GM19455 (cell line): ENCODE measurements at regions not wholly inside any gene's neighbourhood (a gene's known extent, or its start where the extent isn't known, plus 50 kb on each side); places are given as distances from the start of the nearest gene placed in this dataset.

Experiments used
- ATAC-seq: cut with Tn5 transposase; IDR thresholded peaks from one replicate; pipeline ENCODE4 v1.9.1; 2021; ENCODE audit not compliant: unreplicated experiment

- ATAC-seq = no peak
These were observed 76.7 kb upstream of the IER5L start for GRCh38 chr9:129254566-129255287.

- ATAC-seq = no peak
These were observed 75.8 kb upstream of the IER5L start for GRCh38 chr9:129253803-129254381.

GRCh38 chr9:129252937-129253802 lies 75.1 kb upstream of the IER5L start:
- ATAC-seq = no peak

GRCh38 chr9:129250786-129251185 lies 72.7 kb upstream of the IER5L start:
- no peak for ATAC-seq

- ATAC-seq = no peak
These were observed 69.5 kb upstream of the IER5L start for GRCh38 chr9:129247285-129248153.

GRCh38 chr9:129245276-129245675 lies 67.2 kb upstream of the IER5L start:
- ATAC-seq = no peak

- ATAC-seq = no peak
These were observed 65.0 kb upstream of the IER5L start for GRCh38 chr9:129242971-129243561.

- no peak for ATAC-seq
These were observed 64.3 kb upstream of the IER5L start for GRCh38 chr9:129242191-129242941.

GRCh38 chr9:129241725-129242124 lies 63.7 kb upstream of the IER5L start:
- ATAC-seq = no peak

GRCh38 chr9:129240581-129241211 lies 62.6 kb upstream of the IER5L start:
- ATAC-seq = no peak

- no peak for ATAC-seq
These were observed 62.0 kb upstream of the IER5L start for GRCh38 chr9:129239946-129240490.

GRCh38 chr9:129237803-129238202 lies 59.7 kb upstream of the IER5L start:
- no peak for ATAC-seq

GRCh38 chr9:129237164-129237611 lies 59.1 kb upstream of the IER5L start:
- ATAC-seq = no peak

- ATAC-seq = no peak
These were observed 58.5 kb upstream of the IER5L start for GRCh38 chr9:129236441-129237145.

GRCh38 chr9:129235931-129236331 lies 57.9 kb upstream of the IER5L start:
- no peak for ATAC-seq

- no peak for ATAC-seq
These were observed 57.2 kb upstream of the IER5L start for GRCh38 chr9:129235041-129235930.

- no peak for ATAC-seq
These were observed 56.4 kb upstream of the IER5L start for GRCh38 chr9:129234491-129234890.
